ENCODE measurements at regions not wholly inside any gene's neighbourhood (a gene's known extent, or its start where the extent isn't known, plus 50 kb on each side); places are given as distances from the start of the nearest gene placed in this dataset.

DNA sequence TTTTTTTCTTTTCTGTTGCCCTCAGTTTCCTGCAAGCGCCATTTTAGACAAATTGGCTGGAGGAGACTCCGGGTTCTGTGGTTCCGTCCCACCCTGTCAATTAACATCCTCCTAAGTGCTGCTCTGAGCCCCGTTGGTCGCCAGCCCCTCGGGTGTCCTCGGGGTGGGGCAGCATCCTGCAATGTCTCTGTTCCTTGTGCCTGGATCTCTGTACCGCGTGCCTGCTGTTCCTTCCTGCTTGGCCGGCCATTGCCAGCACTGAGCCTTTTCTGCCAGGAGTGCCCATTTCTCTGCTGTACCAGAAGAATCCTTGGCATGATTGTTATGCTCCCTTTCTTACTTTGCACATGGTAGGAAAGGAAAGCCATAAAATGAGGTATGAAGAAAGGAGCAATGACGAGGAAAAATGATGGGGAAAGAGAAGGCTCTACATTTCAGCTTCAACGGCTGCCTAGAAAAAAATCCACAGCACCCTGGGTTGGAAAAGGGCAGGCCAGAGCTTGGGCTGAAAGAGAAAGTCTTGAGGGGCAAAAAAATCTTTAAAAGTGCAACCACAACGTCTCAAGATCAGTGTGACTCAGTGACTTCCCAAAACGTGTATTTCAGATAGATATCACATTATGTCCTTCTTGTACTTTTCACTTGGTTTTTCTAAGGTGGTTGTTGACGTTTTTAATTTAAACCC, 256.7 kb downstream of the CLIC5 start:
- no peak for TF ChIP-seq ZNF274 (IDR thresholded peaks at IDR 0.05; ENCODE audit: low read depth, low read length)
- TF ChIP-seq SUZ12 (IDR thresholded peaks at IDR 0.05; ENCODE audit: extremely low read depth, insufficient read depth, insufficient read length), result no peak
- TF ChIP-seq YY1 (IDR thresholded peaks at IDR 0.05; ENCODE audit: insufficient read depth, insufficient read length), result no peak

All from NT2/D1 (cell line).